Kidney glomerular epithelial cell (primary cell): ENCODE measurements at regions not wholly inside any gene's neighbourhood (a gene's known extent, or its start where the extent isn't known, plus 50 kb on each side); places are given as distances from the start of the nearest gene placed in this dataset.
A peak's percentile ranks its signal among the peaks of the same experiment; 100 is the strongest.
"Not testable (repeated sequence)": the region's sequence is repeated elsewhere in the genome, so short reads cannot be mapped to it uniquely, and the experiment has no call there.

Experiments
- DNase-seq: peaks from one replicate; lab custom pipeline; 2025; lab: John Stamatoyannopoulos, UW

DNA sequence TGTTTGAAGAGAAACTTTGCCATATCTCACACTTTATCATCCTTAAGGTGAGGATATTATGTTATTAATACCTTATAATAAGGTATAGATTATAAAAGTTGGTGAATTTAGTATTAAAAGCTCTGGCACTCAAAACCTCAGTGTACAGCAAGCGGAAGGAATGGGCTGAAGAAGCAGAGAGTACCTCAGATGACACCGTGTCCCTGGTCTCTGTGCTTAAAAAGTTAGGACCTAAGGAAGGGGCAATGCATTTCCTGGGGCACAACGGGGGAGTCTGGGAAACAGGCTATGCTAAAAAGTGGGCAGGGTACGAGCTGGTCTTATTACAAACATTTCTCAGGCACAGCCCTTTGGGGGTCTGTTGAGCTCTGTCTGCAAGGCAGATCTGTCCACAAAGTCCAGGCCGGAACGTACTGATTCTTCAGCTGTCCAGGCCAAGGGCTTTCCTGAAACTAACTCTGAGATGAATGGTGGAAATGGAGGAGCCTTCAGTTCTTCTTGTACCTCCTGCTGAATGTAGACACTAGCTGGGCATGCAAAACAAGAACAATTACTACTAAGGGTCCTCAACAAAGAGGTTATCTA lies 202.7 kb downstream of the POM121L12 start:
- no peak for DNase-seq

GRCh38 chr7:53239151-53239550 lies 203.7 kb downstream of the POM121L12 start:
- not testable (repeated sequence) for DNase-seq

DNA sequence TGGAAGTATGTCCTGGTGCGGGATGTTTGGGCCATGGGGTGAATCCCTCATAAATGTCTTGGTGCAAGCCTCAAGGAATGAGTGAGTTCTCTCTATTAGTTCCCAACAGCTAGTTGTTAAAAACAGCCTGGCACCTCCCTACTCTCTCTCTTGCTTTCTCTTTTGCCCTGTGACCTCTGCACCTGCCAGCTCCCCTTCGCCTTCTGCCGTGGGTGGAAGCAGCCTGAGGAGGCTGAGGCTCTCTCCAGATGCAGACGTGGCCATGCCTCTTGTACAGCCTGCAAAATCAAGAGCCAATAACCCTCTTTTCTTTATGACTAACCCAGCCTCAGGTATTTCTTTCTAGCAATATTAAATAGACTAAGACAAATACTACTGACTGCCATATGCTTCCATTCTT lies 210.3 kb downstream of the POM121L12 start:
- no peak for DNase-seq

DNA sequence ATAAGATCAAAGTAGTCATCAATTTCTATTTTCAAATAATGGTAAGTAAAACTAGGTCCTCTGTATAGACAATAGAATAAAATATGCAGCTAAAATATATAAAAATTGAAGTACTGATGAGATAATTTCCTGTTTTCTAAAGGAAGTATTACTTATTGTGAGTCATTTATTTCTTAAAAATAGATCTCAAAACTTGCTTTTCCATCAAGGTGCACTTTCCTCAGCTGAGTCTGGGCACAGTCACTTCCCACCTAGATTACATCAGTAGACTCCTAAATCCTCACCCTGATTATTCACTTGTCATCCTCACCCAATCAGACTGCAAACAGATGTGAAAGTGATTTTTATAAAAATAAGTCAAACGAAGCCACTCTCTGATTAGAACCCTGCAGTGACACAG lies 211.5 kb downstream of the POM121L12 start:
- no peak for DNase-seq

DNA sequence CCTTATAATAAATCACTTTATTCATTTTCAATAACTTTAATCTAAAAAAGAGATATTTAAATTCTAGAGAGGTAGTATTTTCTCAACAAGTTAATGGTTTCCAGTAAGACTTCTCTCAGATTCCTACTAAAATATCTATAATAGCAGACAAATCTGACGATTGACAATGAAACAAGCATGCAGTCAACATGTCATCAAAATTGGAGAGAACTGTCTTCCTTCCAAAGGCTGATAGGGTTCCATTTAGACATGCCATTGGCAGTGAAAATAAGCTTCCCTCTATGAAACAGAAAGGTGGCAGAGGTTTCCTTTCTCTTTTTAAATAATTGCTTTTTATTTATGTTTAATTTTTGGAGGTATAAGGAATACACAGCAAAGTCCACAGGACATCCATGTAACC lies 217.1 kb downstream of the POM121L12 start:
- no peak for DNase-seq

DNA sequence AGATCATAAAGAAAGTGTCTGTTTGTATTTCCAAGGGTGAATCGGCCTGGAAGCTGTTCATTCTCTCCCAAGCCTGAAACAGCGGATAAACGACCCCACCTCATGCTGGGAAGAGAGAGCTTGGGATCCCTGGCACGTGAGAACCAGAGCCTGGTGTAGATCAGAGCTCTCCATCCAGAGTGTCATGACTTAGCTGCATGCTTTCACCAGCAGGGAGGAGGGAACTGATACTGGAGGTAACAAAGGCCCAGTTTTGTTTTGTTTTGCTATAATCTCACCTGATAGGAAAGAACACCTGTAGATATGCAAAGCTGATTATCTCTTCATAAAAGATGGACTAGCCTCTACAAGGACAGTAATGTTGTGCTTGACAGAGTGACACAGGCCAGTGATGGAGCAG lies 236.6 kb downstream of the POM121L12 start:
- no peak for DNase-seq

DNA sequence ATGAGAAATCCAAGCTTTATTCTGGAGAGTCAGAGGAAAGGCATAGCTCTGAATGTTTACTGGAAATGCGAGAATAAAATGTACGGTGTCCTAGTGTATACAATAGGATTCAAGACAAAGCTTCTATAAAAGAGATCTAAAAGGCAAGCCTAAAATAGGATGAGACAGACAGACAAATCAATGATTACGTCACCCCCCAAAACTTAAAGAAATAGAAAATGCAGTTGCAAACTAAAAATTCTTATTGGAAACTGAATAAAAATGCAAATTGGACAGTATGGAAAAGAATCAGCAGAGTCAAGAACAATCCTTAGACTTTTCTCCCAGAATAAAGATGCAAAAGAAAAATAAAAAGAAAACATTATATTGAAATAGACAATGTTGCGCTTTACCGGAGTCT lies 245.9 kb downstream of the POM121L12 start:
- DNase-seq, result no peak

GRCh38 chr7:53292341-53292740 lies 256.9 kb downstream of the POM121L12 start:
- DNase-seq, result no peak

DNA sequence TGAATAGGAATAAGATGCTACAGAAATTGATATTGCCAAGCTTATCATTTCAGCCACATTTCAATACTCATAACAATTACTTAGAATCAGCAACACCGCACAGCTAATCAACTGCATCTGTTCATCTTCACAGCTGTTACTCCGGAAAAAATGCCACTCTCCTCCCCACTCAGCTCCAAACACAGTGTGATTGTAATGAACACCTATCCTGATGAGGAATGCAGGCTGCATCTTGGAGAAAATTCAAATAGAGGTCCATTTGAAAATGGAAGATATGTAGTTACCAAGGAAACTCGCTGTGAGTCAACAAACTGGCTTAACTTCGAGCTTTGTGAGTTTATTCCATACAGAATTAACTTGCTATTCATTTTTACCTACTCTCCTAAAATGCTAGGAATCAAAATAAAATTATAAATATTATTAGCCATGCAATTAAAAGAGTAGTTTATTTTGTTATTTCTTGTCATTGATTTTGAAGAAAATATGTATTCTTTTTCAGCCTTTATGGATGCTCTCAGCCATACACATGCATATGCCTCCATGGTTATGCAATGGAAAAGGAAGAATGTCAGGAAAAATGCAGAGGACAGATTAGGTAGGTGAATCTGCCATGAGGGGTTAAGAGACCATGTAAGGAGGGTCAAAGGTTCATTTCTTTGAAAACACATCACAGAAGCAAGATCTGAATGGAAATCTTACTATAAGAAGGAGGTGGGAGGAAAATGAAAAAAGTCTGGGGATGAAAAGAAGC lies 267.2 kb downstream of the POM121L12 start:
- no peak for DNase-seq

DNA sequence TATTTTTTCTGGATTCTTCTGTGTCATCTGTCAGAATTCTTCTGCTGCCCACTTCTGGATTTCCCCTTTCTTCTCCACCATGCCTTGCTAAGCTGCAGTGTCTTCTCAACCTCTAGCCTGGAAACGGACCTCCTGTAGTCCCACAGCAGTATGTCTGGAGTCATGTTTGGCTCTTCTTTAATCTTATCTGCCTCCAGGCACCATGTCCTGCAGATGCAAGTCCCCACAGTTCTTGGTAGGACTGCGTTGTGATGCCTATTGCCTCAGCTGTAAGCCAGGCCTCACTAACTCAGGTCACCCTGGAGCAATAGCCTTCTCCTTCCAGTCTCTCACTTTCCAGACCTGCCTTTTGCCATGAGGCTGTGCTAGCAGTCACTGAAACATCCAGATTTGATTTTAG lies 268.3 kb downstream of the POM121L12 start:
- no peak for DNase-seq

- DNase-seq, result no peak
Observed at GRCh38 chr7:53306846-53307245, 271.4 kb downstream of the POM121L12 start.

DNA sequence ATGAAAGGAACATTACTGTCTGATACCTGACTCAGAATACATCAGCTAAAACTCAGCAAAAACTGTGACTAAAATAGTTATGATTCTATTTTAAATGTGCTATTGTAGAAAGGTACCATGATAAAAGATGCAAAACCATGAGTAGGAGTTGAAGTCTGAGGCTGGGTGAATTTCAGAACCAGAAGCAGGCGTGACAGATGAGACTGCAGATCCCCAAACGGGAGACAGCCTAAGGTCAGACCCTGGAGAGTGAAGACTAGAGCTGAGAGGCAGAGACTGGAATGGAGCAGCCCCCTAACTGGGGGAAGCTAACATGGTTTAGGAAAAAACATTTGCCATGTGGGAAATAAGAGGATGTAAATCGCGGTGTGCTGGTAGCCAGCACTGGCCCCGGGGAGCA lies 275.8 kb downstream of the POM121L12 start:
- DNase-seq, result no peak

- peak; percentile 57 for DNase-seq
Observed at GRCh38 chr7:53315981-53316380, 280.5 kb downstream of the POM121L12 start.

DNA sequence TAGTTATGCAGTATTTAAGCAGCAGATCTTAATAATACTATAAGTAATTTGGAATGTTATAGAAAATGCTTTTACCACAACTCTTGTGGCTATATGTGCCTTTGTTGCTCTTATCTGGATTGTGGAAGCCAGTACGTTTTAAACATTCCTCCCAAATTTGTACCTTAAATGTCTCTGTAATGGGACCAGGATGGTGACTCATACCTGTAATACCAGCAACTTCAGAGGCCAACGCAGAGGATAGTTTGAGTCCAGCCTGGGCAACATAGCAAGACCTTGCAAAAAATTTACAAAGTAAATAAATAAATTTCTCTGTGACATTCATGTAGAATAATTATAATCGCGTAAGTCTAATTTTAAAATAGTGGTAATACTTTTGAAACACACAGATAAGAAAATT lies 283.1 kb downstream of the POM121L12 start:
- DNase-seq, result no peak

- no peak for DNase-seq
Observed at GRCh38 chr7:53325061-53325460, 289.6 kb downstream of the POM121L12 start.

GRCh38 chr7:53326634-53327033 lies 291.2 kb downstream of the POM121L12 start:
- no peak for DNase-seq

- no peak for DNase-seq
Observed at GRCh38 chr7:53336105-53336668, 300.8 kb downstream of the POM121L12 start.

- DNase-seq, result no peak
Observed at GRCh38 chr7:53340220-53340619, 304.8 kb downstream of the POM121L12 start.

- DNase-seq, result peak; percentile 5
Observed at GRCh38 chr7:53350241-53350640, 314.8 kb downstream of the POM121L12 start.

GRCh38 chr7:53351681-53352080 lies 316.2 kb downstream of the POM121L12 start:
- peak; percentile 56 for DNase-seq

DNA sequence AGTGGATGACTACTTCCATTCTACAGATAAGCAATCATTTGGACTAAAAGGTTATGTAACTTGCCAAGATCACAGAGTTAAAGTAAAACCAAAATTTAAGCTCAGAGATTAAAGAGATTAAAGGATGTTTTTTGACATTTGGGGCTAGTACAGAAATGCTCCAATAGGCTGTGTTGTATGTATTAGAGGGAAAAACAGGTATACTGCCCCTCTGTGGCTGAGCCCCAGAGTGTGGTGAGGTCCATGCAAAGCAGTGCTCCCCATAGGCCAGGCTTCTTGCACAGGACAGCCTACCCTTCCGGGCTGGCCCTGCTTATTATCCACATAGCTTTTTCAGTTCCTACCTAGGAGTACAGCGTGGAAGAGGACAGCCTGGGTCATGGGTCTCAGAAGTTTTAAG lies 322.8 kb downstream of the POM121L12 start:
- DNase-seq, result no peak

- DNase-seq, result peak; percentile 53
Observed at GRCh38 chr7:53383131-53383530, 347.7 kb downstream of the POM121L12 start.

- not testable (repeated sequence) for DNase-seq
Observed at GRCh38 chr7:53385239-53385638, 349.8 kb downstream of the POM121L12 start.

GRCh38 chr7:53387515-53387914 lies 352.1 kb downstream of the POM121L12 start:
- no peak for DNase-seq
